Liver (tissue), 8 donors: ENCODE measurements at regions not wholly inside any gene's neighbourhood (a gene's known extent, or its start where the extent isn't known, plus 50 kb on each side); places are given as distances from the start of the nearest gene placed in this dataset.

Source experiments
- DNase-seq: peaks from one replicate; pipeline ENCODE4 v3.0.0-alpha.2; 2017; ENCODE audit warnings: low spot score
- H3K27ac ChIP-seq, 2 donors: one replicate each; pipeline ENCODE4 v1.7.0; 2013; ENCODE audit warnings: inconsistent platforms in 2 of 2, low read length in 2 of 2, control low read depth in 1 of 2, low read depth in 1 of 2, mild to moderate bottlenecking in 1 of 2
- H3K27me3 ChIP-seq, 4 donors: one replicate each; pipeline versions ENCODE4 v1.6.1 to v1.7.0; 2013; ENCODE audit warnings: low read length in 3 of 4, inconsistent platforms in 1 of 4, mild to moderate bottlenecking in 1 of 4, moderate library complexity in 1 of 4; ENCODE audit not compliant: control insufficient read depth in 4 of 4, insufficient read depth in 4 of 4
- H3K36me3 ChIP-seq, 4 donors: one replicate each; pipeline versions ENCODE4 v1.6.1 to v1.7.0; 2013; ENCODE audit warnings: low read length in 3 of 4, mild to moderate bottlenecking in 3 of 4, low read depth in 1 of 4, moderate library complexity in 1 of 4; ENCODE audit not compliant: control insufficient read depth in 4 of 4, insufficient read depth in 3 of 4
- H3K4me1 ChIP-seq, 4 donors: one replicate each; pipeline versions ENCODE4 v1.6.1 to v1.7.0; 2013; ENCODE audit warnings: low read length in 3 of 4, mild to moderate bottlenecking in 3 of 4, moderate library complexity in 1 of 4; ENCODE audit not compliant: control insufficient read depth in 4 of 4, insufficient read depth in 4 of 4
- H3K4me3 ChIP-seq, 3 donors: one replicate each; pipeline versions ENCODE4 v1.6.1 to v1.7.0; 2013; ENCODE audit warnings: low read length in 3 of 3, control low read depth in 1 of 3, low read depth in 1 of 3, mild to moderate bottlenecking in 1 of 3
- H3K9ac ChIP-seq, 2 donors: one replicate each; pipeline ENCODE4 v1.7.0; 2013; ENCODE audit warnings: low read length in 2 of 2, mild to moderate bottlenecking in 2 of 2, moderate library complexity in 2 of 2, control low read depth in 1 of 2, low read depth in 1 of 2
- H3K9me3 ChIP-seq, 4 donors: one replicate each; pipeline versions ENCODE4 v1.6.1 to v1.7.0; 2013; ENCODE audit warnings: low read length in 3 of 4; ENCODE audit not compliant: control insufficient read depth in 4 of 4
- ATF3 ChIP-seq: IDR thresholded peaks from 2 replicates; pipeline ENCODE4 v1.6.1; 2016; ENCODE audit warnings: antibody characterized with exemption
- CTCF ChIP-seq: fragments of 150-350 bp; IDR thresholded peaks from 2 replicates; pipeline ENCODE4 v1.5.1; 2017; ENCODE audit warnings: improper control_type of control experiment, low read depth, low read length; ENCODE audit not compliant: missing input control
- FOXA1 ChIP-seq: IDR thresholded peaks from 2 replicates; pipeline ENCODE4 v1.6.1; 2016; ENCODE audit warnings: antibody characterized with exemption
- HNF4A ChIP-seq, 2 donors: conservative IDR thresholded peaks; 2 replicates each; pipeline ENCODE4 v1.6.1; 2016; ENCODE audit warnings: antibody characterized with exemption in 2 of 2, mild to moderate bottlenecking in 2 of 2
- HNF4G ChIP-seq: IDR thresholded peaks from 2 replicates; pipeline ENCODE4 v1.6.1; 2016; ENCODE audit warnings: antibody characterized with exemption
- JUND ChIP-seq, 2 donors: IDR thresholded peaks; 2 replicates each; pipeline ENCODE4 v1.6.1; 2016; ENCODE audit warnings: antibody characterized with exemption in 2 of 2
- MAX ChIP-seq: IDR thresholded peaks from 2 replicates; pipeline ENCODE4 v1.6.1; 2016; ENCODE audit warnings: antibody characterized with exemption
- NR2F2 ChIP-seq: IDR thresholded peaks from 2 replicates; pipeline ENCODE4 v1.6.1; 2016; ENCODE audit warnings: antibody characterized with exemption
- RAD21 ChIP-seq, 2 donors: IDR thresholded peaks; 2 replicates each; pipeline ENCODE4 v1.6.1; 2016; ENCODE audit warnings: antibody characterized with exemption in 2 of 2, mild to moderate bottlenecking in 2 of 2
- REST ChIP-seq: IDR thresholded peaks from 2 replicates; pipeline ENCODE4 v1.6.1; 2016; ENCODE audit warnings: antibody characterized with exemption, mild to moderate bottlenecking
- RXRA ChIP-seq, 2 donors: IDR thresholded peaks; 2 replicates each; pipeline ENCODE4 v1.6.1; 2017 to 2018; ENCODE audit warnings: antibody characterized with exemption in 2 of 2, mild to moderate bottlenecking in 1 of 2
- SP1 ChIP-seq: IDR thresholded peaks from 2 replicates; pipeline ENCODE4 v1.6.1; 2018; ENCODE audit warnings: antibody characterized with exemption, mild to moderate bottlenecking
- TAF1 ChIP-seq: conservative IDR thresholded peaks from 2 replicates; pipeline ENCODE4 v1.6.1; 2016; ENCODE audit warnings: antibody characterized with exemption, mild to moderate bottlenecking
- ZBTB33 ChIP-seq: IDR thresholded peaks from 2 replicates; pipeline ENCODE4 v1.6.1; 2016; ENCODE audit warnings: antibody characterized with exemption
- WGBS: extraction: QIAGEN DNeasy Blood & Tissue Kit; methylation state at CpG from one replicate; pipeline ENCODE4 v1.1.7; 2013; 5-methylcytosine and 5-hydroxymethylcytosine counted together
- donor health status: healthy.
- donor health status: healthy.
- donor health status: healthy.
- donor health status: healthy.
- donor health status: healthy.

GRCh38 chr12:4202918-4203317 is 70.6 kb upstream of the CCND2 start (continued):
- TF ChIP-seq ATF3 (no peak), SP1 (no peak)

- whole genome bisulfite sequencing = 66% methylated on average over 7 of the region's 7 CpGs
- H3K27me3 ChIP-seq = peaks cover 0 to 8% (median 0%) of the 10 kb centered on the region in 4 donors
- no peak overlapping the region for H3K4me3 ChIP-seq
- no peaks in the 10 kb centered on the region for H3K9me3 ChIP-seq
- TF ChIP-seq ZBTB33 (no peak), SP1 (no peak), RXRA (IDR thresholded peaks at IDR 0.05) (no peak), CTCF (no peak), JUND (IDR thresholded peaks at IDR 0.05) (no peak), HNF4G (no peak), TAF1 (no peak)
- H3K36me3 ChIP-seq = no peaks in the 10 kb centered on the region
- H3K9ac ChIP-seq = no peak overlapping the region
- no peak overlapping the region for H3K27ac ChIP-seq
- DNase-seq = no peak
- no peaks in the 10 kb centered on the region for H3K4me1 ChIP-seq
Observed at GRCh38 chr12:4202487-4202886, 71.1 kb upstream of the CCND2 start.

- no peaks in the 10 kb centered on the region for H3K4me1 ChIP-seq
- H3K4me3 ChIP-seq = no peak overlapping the region
- H3K36me3 ChIP-seq = no peaks in the 10 kb centered on the region
- WGBS = 69% methylated on average over 13 of the region's 13 CpGs
- peaks cover 0 to 8% (median 0%) of the 10 kb centered on the region in 4 donors for H3K27me3 ChIP-seq
- H3K9ac ChIP-seq = no peak overlapping the region
- no peak overlapping the region for H3K27ac ChIP-seq
- no peak for DNase-seq
- no peak for TF ChIP-seq FOXA1
- no peaks in the 10 kb centered on the region for H3K9me3 ChIP-seq
Observed at GRCh38 chr12:4201333-4202100, 72.0 kb upstream of the CCND2 start.

- no peaks in the 10 kb centered on the region for H3K36me3 ChIP-seq
- no peak overlapping the region for H3K9ac ChIP-seq
- no peaks in the 10 kb centered on the region for H3K4me1 ChIP-seq
- peaks cover 0 to 6% (median 3%) of the 10 kb centered on the region in 4 donors for H3K27me3 ChIP-seq
- TF ChIP-seq TAF1 (no peak), NR2F2 (no peak), MAX (no peak), REST (no peak), HNF4A (conservative IDR thresholded peaks at IDR 0.05) (no peak), RAD21 (IDR thresholded peaks at IDR 0.05) (no peak), FOXA1 (no peak)
- 76% methylated on average over 11 of the region's 11 CpGs for WGBS
- no peak for DNase-seq
- H3K4me3 ChIP-seq = no peak overlapping the region
- no peaks in the 10 kb centered on the region for H3K9me3 ChIP-seq
- no peak overlapping the region for H3K27ac ChIP-seq
Observed at GRCh38 chr12:4197922-4198763, 75.4 kb upstream of the CCND2 start.
